22Rv1 (cell line): ENCODE measurements at regions not wholly inside any gene's neighbourhood (a gene's known extent, or its start where the extent isn't known, plus 50 kb on each side); places are given as distances from the start of the nearest gene placed in this dataset.
"Not testable (repeated sequence)": the region's sequence is repeated elsewhere in the genome, so short reads cannot be mapped to it uniquely, and the experiment has no call there.

Experiments
- CTCF ChIP-seq: fragments of 450-650 bp; IDR thresholded peaks from 2 replicates; pipeline ENCODE4 v1.5.1; 2017; ENCODE audit warnings: mild to moderate bottlenecking
- ZFX ChIP-seq: fragments of 450-650 bp; IDR thresholded peaks from 2 replicates; pipeline ENCODE4 v1.6.1; 2017; ENCODE audit warnings: antibody characterized with exemption, borderline replicate concordance

- TF ChIP-seq CTCF, ZFX: not testable (repeated sequence)
These were observed 89.0 kb upstream of the KCNJ18 start for GRCh38 chr17:21603292-21603691.
